ENCODE measurements at regions not wholly inside any gene's neighbourhood (a gene's known extent, or its start where the extent isn't known, plus 50 kb on each side); places are given as distances from the start of the nearest gene placed in this dataset.

DNA sequence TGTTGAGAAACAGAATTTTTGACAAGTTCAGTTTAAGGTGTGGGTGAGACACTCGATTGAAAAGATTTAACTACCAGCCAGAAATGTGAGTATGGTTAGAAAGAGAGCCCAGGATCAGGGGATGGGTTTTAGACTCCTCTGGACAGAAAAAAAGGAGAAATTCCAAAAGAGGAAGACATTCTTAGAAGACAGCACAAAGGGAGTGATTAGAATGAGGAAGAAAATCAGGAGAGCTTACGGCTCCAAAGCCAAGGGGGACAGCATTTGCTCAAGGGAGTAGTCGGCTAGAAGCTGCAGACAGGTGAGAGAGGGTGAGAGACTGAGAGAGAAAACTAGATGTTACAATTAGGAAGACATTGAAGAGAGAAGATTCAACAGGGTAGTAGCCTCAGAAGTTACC is 166.1 kb downstream of the ADAMTS15 start:
- no peak for DNase-seq (ENCODE audit: low read depth)

DNA sequence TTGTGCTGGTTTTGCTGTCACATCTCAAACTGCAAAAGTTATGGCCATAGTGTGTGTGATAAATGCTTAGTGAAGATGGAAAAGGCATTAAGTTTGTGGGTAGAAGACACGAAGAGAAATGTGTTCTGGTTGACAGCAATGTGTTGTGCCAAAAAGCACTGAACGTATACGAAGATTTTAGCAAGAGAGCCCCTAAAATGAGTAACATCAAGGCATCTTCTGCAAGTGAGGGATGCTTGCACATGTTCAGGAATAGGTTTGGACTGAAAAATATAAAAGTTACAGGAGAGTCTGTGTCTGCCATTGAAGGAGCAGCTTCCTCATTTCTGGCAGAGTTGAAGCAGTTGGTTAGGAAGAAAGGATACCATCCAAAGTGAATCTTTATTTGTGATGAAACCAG is 167.1 kb downstream of the ADAMTS15 start:
- DNase-seq (ENCODE audit: low read depth): no peak

DNA sequence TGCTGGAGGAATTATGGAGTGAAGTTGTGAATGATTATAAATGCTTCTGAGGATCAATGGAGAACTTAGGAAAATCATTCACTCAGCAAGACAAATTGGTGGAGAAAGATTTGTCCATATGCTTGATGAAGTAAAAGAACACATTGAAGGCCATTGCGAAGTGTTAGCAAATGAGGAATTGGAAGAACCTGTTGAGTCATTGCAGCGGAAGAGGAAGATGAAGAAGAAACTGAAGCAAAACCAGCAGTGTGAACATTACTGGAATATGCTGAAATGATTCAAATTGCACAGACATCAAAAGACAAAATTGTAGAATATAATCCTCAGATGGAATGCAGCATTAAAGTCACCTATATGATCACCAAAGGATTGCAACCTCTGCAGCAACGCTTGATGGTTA is 168.1 kb downstream of the ADAMTS15 start:
- DNase-seq (ENCODE audit: low read depth): no peak

DNA sequence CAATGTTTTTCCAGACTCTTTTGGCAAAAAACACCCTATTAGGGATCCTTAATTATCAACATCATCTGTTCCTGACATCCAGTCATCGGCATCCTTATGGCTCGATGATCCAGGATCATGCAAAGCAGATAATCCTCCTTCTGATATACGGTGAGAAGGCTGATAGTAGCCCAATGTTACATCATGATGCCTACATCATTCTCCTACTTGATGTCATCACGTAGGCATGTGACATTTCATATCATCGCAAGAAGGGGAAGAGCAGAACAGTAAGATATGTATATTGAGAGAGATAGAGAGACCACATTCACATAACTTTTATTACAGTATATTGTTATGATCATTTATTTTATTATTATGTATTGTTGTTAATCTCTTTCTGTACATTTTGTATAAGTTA is 168.6 kb downstream of the ADAMTS15 start:
- no peak for DNase-seq (ENCODE audit: low read depth)

DNA sequence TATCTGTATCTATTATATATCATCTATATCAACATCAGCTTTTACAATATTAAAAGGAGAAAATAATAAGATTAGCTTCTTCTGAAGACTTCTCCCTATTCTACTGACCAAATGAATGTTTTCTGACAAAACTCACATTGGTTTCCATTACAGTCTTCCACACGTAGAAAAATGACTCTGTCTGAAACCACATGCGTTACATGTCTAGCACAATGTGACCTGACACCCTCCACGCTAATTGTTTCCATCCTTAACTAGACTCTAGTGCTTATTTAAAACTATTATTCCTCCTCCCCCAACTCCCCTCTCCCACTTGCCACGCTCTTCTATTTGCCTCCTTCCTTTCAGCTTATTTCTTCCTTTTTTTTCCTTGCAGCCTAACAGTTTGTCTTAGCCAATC is 172.1 kb downstream of the ADAMTS15 start:
- no peak for DNase-seq (ENCODE audit: low read depth)

DNA sequence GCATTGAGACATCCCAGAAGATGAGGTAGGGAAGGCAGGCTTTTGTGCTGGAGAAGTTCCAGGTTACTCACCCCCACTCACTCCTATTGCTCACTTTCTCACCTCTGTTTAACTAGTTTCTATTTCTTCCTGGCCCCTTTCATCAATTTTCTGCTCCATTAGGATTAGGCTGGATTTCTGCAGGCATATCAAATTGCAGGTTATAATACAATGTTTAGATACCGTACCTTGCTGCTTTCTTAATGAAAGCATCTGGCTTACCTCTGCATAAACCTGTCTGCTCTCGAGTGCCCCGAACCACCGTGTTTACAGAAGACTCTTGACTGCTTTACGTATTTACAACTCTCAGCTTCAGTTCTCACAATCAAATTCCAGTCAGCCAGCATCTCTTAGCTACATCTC is 173.7 kb downstream of the ADAMTS15 start:
- no peak for DNase-seq (ENCODE audit: low read depth)

DNA sequence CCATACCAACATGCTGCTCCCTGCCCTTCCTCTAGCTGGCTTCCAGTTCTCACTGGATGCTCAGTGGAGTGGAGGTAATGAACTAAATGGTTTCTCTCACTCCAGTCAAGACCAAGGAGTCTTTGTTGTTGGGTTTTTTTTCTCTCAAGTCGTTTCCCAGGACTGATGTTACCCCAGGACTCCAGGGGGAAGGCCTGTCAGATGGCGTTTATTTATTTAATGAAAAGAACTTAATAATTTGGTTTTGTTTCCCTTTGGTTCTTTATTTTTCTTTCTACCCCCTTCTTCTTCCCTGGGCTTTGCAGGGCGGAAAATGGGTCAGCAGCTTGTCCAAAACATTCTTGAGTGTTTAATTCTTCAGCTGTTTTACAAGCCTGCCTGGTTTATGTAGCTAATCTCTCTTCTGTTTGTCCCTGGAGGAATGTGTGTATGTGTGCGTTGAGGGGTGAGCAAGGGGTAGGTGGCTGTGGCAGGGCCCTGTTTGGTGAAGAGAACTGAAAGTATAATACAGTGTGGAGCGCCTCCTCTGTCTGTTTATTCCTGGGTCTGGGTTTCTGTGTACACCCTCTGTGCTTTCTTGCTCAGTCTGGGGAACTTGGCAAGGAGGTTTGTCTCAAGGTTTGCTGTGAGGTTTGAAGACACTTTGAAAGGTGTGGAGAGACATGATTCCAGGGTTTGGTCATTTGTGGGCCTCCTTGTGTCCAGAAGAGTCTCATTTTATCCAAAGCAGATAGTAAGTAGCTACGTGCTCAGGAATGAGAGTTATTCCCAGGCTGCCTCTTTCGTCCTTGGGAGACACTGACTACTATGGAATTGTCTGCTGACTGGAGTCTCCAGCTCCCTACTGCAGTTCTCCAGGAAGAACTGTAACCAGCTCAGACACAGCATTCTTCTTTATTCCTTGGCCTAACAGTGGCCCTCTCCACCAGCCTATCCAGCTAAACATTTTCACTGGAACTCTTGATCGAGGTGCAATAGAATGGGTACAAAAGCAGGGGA is 175.5 kb downstream of the ADAMTS15 start:
- DNase-seq (ENCODE audit: low read depth): peak; percentile 90

DNA sequence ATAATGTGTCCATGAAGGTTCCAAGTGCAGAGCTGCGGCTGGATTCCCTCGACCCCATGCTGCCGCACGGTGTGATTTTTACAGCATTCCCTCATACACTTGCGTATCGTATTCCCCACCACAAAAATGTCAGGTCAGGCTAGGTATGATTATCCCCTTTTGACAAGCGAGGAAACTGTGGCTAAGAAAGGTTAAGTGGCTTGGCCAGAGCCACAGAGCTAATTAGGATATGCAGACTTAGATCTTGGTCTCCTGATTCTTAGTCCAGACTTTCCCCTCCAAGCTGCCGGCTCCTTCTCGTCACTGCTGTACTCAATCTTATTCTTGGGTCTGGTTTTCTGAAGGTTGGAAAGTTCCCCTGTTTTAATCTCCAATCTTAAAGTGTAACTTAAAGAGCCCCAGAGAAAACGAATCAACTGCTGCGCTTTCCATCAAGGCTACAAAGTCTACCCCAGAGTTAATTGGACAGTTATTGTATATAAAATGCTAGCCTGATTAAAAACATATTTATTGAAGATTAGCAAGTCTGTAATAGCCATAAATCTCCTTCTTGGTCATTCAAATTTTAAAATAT is 176.6 kb downstream of the ADAMTS15 start:
- no peak for DNase-seq (ENCODE audit: low read depth)

DNA sequence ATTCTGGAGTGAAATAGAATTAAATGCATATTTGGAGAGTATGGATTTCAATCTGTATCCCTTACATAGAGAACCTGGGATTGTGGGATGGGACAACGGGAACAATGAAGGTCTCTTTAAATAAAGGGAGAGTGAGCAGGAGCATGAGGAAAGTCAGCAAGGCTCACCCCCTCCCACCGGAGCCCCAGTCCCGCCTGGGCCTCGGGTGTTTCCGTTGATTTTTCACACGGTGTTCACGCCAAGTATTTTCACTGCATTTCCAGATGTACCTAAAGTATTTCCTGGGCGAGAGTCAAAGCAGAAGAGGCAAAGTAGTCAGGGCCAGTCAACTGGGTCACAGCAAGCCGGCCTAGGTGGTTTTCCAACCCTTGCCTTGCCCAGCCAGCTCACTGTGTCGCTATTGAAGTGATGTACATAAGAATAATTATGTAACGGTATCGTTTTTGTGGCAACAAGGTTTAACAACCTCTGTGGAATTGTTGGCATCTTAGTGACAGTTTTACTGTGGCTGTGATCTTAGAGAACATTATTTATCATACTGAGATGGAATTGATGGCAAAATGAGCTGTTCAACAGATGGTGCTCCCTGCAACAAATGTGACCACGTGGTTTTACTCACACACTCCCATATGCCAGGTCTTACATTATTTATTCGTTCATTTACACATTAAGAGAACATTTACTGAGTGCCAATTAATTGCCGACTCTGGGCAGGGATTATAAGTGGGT is 177.3 kb downstream of the ADAMTS15 start:
- peak; percentile 54 for DNase-seq (ENCODE audit: low read depth)

DNA sequence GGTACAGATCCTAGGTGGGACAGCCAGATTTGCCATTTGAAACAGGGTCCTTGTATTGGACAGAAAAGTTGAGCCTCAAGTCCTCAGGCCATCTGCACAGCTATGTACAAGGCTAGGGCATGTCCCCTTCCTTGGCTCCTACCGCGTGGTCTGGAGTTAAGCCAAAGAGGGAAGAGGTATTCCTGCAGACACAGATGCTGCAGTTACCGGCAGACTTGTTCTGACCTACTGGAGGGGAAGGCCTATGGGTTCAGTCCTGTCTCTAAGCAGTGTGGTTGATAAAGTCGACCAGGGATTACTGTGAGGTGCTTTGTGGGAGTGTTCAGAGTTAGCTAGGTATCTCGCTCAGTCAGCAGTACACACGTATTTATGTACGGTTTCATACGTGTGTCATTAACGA is 180.6 kb downstream of the ADAMTS15 start:
- peak; percentile 39 for DNase-seq (ENCODE audit: low read depth)

DNA sequence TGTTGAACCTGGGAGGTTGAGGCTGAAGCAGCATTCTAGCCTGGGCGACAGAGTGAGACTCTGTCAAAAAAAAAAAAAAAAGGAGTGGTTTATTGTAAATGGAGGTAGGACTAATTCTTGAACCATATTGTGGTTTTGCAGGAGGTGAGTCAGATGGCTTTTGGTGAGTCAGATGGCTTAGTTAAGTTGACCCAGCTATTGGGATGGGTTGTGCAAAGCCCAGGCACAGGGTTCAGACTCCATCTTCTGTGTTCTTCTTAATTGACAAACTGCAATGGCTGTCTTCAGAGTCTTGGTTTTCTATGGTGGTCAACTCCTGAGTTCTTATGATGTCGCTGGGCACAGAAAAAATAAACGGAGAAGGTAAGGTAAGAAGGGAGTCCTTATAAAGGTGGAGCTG is 182.7 kb downstream of the ADAMTS15 start:
- DNase-seq (ENCODE audit: low read depth): peak; percentile 95

DNA sequence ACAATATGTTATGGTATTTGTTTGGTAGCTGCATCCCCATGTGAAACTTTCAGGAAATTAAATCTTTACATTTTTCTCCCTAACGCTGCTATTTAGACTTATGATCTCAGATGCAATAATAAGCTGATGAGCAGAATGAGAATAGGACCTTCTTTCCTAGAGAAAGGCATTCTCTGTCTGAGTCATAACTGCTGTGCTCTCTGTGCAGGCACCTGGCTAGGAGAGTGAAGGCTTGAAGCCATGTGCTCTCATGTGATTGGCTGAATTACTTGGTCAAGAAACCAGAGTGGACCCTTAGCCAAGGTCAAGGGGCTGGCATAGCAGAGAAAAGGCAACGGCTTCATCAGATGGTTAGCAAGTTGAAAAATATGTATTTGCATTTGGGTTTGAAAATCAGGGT is 185.0 kb downstream of the ADAMTS15 start:
- peak; percentile 46 for DNase-seq (ENCODE audit: low read depth)

DNA sequence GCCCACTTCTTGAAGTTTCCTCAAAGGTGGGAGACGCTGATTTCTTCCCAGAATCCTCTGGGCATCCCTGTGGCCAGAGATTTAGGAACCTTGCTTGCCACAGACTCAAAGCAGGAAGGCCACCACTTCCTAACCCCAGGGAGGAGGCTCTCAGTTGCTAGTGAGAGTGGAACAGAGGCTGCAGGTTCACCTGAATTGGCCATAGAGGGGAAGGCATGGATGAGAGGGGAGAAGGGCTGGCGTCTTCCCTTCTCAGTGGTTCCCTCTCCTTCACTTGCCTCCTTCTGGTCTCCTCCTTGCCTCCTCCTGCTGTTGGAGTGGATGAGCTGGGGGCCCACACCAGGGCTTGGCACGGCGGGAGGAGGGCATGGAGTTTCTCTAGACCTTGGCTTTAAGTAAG is 185.7 kb downstream of the ADAMTS15 start:
- no peak for DNase-seq (ENCODE audit: low read depth)

DNA sequence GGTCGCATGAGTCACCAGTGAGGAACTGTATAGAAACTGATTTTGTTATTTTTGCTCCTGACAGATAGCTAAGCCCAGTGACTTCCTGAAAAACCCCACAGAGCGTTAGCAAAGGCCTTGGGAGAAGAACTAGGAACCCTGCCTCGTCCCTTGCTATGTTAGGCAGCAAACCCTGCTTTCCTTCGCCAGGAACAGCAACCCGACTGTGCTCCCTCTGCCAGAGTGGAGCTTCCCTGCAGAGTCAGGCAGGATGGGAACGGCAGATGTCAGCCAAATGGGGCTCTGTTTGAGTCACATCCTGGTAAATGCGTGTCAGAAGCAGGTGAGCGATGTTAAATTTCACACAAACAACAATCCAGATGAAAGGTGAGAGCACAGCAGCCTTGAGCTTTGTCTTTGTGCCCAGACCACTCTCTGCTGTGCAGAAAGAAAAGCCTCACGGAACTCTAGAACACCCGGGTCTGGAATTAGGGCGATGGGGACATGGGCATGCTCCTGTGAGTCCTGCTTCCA is 186.6 kb downstream of the ADAMTS15 start:
- peak; percentile 87 for DNase-seq (ENCODE audit: low read depth)

DNA sequence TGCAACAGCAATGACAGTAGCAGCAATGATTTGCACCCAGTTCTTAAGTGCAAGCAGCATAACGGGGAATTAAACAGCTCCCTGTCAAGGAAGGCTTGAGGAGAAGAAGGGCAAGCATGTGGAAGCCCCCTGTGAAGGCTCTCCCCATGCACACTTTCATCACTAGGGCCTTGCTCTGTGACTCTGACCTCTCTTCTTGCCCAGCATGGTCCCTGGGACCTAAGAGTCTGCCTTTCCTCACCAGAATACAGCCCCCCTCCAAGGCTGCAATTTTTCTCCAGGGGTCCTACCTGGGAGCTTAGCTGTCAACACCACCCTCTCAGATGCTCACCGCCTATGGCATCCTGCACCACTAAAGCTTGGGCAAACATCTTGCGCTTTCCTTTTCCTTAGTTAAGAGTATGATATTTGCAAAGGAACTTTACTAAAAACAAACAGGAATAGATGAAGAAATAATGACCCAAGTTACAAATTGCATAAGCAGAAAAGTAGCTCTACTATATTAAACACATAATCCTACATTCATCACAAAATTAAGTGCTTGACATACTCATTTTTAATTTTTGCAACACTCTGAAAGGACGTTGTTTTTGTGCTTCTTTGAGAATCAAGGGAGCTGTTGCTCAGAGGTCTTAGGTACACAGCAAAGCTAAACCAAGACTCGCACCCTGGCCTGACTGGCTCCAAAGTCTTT is 187.6 kb downstream of the ADAMTS15 start:
- no peak for DNase-seq (ENCODE audit: low read depth)

DNA sequence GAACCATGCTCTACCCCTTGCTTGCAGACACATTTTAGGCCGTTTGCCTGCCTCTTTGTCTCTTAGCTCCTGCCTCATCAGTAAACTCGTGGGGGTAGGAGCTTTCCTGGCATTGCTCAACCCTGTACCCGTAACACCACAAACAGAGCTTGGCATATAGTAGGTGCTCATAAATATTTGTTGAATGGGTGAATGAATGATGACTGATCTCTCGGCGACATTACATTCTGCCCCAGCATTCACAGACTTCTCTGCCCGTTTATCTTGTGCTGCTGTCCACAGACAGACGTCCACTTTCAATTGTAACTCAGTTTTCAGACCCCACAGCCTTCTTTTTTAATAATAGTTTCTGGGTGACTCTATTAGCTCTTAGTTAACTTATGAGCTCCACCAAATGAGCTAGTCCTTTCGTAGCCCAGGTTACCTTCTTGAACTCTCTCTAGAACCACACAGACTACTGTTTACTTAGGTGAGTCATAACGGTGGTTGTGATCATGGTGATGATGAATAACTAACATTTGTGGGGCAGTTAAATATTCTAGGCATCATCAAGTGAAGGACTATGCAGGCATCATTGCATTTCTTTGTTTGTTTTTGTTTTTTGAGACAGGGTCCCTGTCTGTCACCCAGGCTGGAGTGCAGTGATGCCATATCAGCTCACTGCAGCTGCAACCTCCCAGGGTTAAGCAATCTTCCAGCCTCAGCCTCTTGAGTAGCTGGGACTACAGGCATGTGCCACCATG is 188.4 kb downstream of the ADAMTS15 start:
- DNase-seq (ENCODE audit: low read depth): peak; percentile 88

DNA sequence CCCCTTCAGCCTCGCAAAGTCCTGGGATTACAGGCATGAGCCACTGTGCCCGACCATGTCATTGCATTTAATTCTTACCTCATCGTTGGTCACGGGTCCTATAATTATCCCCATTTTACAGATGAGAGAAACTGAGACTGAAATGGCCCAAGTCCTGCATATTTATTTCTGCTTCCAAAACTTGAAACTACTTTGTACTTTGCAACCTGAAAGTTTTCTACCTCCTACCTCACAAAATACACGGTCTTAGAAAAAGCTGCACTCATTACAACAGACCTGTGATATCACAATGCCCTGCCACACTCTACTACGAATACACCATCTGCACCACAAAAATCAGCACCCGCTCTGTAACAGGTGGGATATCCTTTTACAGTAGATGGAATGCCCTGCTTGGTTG is 189.1 kb downstream of the ADAMTS15 start:
- no peak for DNase-seq (ENCODE audit: low read depth)

DNA sequence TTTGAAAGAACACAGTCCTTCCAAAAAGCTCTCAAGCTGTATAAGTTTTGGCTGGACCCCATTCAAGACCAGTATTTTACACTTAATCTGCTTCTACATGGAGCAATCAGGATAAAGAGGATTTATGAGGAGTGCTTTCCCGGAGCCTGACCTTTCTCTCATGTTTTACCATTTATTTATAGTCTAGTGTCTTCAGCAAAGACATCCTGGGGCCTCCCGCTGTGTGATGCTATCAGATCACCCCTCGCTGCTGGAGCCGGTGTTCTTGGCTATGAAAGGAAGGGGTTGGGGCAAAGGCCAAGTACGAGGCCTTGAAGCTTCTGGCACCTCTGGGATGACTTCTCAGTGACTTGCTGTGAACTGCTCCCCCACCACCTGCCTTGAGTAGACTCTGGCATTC is 189.6 kb downstream of the ADAMTS15 start:
- peak; percentile 77 for DNase-seq (ENCODE audit: low read depth)

DNA sequence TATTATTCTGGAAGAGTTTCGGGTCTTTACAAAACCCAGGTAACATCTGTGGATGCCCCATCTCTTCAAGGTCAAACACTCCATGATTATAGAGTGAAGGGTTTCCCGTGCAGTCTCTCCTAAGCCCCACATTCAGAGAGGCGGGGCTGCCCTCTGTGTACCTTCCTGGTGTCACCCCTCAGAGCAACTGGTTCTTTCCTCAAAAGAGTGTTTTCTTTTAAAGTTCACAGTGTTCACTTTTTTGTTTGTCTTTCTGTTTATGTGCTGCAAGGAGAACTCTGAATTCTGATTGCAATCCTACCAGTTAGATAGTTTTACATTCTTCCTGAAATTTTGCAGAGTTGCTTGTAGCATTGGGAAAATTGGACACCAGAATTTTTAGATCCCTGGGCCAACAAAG is 190.2 kb downstream of the ADAMTS15 start:
- no peak for DNase-seq (ENCODE audit: low read depth)

DNA sequence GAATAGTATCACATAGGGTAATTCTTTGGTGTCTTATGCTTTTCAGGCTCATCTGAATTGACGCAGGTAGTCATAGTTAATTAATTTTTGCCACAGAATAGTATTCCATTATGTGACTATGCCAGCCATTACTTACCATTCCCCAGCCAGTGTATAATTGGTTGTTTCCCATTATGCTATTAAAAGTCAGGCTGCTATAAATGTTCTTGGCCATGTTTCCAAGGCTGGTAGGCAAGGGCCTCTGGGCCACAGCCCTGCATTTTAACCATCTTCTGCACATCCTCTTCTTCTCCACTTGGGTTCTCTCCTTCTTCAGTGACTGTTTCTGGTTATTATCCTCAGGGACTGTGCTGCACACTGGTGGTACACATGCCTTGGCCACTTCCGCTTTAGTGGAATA is 190.9 kb downstream of the ADAMTS15 start:
- DNase-seq (ENCODE audit: low read depth): no peak

DNA sequence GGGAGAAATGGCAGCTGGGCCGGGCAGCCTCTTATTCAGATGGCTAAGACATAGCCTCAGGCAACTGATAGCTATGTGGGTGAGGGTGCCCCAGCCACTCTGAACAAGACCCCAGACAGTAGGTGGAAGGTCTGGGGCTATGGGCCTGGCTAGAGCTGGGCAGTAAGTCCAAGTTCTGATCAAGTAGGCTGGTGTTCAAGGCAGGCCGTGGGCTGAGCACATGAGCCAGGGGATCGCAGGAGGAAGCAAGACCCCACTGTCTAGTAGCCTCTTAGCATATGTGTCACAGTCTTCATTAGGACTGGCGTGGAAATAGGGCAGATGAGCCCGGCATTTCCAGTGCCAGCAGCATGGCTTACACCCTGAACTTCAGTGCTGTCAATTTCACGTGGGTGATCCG is 192.1 kb downstream of the ADAMTS15 start:
- no peak for DNase-seq (ENCODE audit: low read depth)

Measured in EH (cell line).